ENCODE measurements at regions not wholly inside any gene's neighbourhood (a gene's known extent, or its start where the extent isn't known, plus 50 kb on each side); places are given as distances from the start of the nearest gene placed in this dataset.

GRCh38 chr15:39313881-39314280, 267.0 kb upstream of the THBS1 start:
- DNase-seq (ENCODE audit: low read depth), result no peak

DNA sequence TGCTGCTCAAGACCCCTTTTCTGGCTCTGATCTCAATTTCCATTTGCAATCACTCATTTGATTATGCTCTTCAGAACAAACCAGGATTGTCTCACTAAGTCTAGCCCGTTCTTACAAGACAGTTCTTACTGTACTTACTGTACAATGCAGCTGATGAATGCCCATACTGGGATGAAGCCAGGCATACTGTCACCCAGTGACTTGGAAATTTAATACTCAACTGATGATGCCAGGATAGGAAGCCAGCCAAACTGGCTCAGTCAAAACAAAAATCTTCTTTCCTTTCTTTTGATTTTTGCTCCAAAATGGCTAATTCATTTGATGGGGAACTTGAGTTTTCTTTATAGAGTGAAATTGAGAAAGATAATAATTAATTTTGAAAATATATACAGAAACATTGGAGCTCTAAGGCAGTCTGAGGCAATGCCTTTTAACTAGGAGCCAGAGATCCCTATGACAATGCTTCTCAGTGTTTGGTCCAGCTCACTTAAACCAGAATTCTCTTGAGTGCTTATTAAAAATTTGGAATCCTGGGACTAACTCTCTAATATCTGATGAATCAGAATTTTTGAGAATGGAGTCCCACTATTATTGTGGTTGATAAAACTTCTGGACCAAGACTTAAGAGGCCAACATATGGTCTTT, 265.6 kb upstream of the THBS1 start:
- DNase-seq (ENCODE audit: low read depth), result no peak

DNA sequence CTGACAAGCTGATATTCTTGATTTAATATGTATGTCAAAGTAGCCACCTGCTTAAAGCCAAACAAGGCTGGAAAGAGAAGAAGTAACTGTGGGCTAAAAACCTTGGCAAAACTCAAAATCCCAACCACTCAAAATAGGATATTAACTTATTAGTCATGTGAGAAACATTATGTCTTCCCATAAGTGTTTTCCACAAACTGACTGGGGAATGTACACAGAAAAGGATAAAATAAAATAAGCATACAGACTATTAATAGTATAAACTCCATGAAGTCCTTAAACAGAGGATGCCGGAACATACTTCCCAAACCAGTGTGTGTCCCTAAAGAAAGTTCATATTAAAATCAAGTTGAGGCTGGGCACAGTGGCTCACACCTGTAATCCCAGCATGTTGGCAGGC, 263.7 kb upstream of the THBS1 start:
- no peak for DNase-seq (ENCODE audit: low read depth)

DNA sequence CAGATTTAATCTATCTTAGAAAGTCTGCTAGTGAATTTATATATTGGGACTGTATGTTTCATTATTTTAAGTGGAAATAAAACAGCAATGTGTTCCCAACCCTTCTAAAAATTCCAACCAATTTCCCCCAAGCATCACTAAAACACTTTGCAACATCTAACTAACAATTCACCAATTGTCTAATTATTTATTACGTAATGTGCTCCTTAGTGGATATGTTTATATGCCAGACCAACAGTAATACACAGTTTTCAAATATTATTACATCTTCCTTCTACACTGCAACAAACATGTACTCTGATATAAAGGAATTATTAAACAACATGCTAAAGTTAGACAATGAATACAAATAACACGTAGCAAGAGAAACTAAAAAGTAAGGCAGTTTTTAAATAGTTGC, 262.6 kb upstream of the THBS1 start:
- no peak for DNase-seq (ENCODE audit: low read depth)

- DNase-seq (ENCODE audit: low read depth), result no peak
These were observed 260.5 kb upstream of the THBS1 start for GRCh38 chr15:39320355-39320754.

DNA sequence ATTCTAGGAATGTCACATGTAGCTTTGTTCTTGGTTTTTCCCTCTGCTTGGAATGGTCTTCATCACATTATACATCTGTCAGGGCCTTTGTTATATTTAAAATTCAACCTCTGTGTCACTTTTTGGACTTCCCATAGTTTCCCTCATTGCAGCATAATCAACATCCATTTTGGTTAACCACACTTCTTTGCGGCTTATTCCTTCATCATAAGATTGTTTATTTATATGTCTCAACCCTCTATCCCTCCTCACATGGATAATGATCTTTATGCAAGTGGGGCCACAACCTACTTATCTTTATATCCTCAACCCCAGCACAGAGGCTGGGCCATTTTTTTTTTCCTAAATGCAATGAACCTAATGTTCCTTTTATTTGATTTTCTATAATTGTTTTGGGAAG, 260.0 kb upstream of the THBS1 start:
- DNase-seq (ENCODE audit: low read depth), result no peak

DNA sequence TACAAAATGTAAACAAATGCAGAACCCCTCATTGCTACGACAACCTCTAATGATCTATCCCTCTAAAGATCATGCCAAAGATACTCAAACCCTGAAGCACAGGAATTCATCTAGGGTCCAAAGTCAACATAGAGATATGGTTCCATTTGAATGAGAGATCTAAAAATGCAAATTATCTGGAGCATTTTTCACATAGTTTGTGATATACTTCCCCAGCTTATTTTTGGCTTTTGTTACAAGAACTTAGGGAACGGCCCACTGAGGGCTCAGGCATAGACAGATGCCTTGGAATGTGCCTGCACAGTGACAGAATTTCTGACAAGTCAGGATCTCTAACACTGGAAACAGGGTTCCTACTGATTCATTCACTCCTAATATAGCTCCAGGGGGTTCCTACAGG, 258.9 kb upstream of the THBS1 start:
- DNase-seq (ENCODE audit: low read depth), result no peak

GRCh38 chr15:39323157-39323556, 257.7 kb upstream of the THBS1 start:
- DNase-seq (ENCODE audit: low read depth), result no peak

GRCh38 chr15:39323706-39324105, 257.2 kb upstream of the THBS1 start:
- no peak for DNase-seq (ENCODE audit: low read depth)

DNA sequence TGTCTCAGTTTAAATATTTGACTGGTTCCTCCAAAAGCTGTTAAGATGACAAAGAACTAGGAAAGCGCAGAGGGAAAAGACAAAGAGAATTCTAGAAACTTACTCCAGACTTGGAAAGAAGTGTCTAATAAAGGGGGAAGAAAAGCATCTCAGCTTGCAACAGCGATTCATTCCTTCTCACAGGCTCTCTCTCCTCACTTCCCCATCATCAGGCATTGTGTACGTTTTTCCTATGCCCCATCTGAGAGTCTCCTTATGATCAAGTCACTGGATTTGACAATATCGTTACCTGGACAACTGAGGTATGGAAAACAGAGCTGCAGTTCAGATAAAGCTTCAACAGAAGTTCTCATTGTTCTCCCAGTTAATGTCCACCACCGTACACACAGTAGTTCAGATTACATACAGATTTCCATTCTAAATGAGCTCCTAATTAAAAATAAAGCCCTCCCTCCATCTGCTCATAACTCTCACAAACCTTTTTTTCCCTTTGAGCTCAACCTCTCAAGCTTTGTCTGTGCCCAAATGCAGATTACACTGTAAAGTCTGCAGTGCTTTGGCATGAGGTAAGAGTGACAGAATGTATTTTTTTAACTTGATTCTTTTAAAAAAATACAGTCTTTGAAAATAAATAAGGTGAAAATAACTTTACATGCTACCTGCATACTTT, 254.4 kb upstream of the THBS1 start:
- no peak for DNase-seq (ENCODE audit: low read depth)

- no peak for DNase-seq (ENCODE audit: low read depth)
These were observed 253.7 kb upstream of the THBS1 start for GRCh38 chr15:39327005-39327730.

GRCh38 chr15:39330061-39330460, 250.8 kb upstream of the THBS1 start:
- no peak for DNase-seq (ENCODE audit: low read depth)

GRCh38 chr15:39331584-39331983, 249.3 kb upstream of the THBS1 start:
- no peak for DNase-seq (ENCODE audit: low read depth)

- DNase-seq (ENCODE audit: low read depth), result no peak
These were observed 248.0 kb upstream of the THBS1 start for GRCh38 chr15:39332846-39333245.

GRCh38 chr15:39333393-39333792, 247.5 kb upstream of the THBS1 start:
- DNase-seq (ENCODE audit: low read depth), result no peak

DNA sequence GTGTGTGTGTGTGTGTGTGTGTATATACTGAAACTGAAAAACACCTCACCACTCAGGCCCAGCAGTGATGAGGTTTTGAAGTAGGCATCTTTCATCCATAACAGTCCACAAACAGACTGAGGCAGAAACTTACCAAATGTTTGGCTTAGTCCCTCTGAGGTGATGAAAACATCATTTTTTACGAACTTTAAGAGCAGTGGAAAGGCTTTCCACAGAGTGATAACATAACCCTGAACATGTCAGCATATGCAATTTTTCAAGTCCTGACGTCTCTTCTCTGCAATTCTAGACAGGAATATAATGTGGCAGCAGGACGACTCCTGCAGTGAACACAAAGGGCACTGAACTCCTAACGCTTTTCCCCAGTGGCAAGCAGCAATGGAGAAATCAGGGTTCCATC, 247.0 kb upstream of the THBS1 start:
- no peak for DNase-seq (ENCODE audit: low read depth)

DNA sequence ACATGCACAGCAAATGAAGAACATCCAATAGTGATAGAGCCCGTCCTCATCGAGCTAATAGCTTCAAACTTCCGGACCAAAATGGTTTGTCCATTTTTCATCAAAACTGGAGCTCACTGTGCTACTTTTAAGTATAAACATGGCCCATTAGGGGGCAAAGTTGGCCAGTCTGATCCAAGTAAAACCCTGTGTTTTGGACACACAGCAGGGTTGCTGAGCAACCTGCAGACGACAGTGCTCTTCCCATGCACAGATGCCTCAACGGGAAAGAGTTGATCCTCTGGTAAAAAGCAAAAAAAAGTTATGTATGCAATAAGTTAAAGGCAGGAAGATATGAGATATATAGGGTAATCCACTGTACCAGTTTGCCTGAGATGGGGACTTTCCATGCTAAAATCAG, 244.0 kb upstream of the THBS1 start:
- no peak for DNase-seq (ENCODE audit: low read depth)

- no peak for DNase-seq (ENCODE audit: low read depth)
These were observed 242.6 kb upstream of the THBS1 start for GRCh38 chr15:39338251-39338650.

GRCh38 chr15:39340903-39341645, 239.8 kb upstream of the THBS1 start:
- no peak for DNase-seq (ENCODE audit: low read depth)

DNA sequence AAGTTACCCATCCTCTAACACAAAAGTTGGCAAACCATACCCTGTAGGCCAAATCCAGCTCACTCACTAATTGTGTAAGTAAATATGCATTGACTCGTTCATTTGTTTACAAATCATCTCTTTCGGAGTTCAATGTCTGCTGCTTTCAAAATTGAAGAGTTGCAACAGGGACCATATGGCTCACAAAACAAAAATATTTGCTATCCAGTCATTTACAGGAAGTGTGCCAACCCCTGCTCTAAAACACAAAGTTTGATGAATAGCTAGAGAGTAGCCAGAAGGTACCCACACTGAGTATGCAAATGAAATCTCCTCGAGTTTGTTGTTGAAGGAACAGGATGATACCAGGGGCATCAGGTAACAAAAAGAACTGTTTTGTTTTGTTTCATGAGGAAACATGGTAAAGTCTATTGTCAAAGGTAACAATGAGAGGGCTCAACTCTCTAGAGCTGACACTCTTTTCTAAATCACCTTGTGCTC, 236.2 kb upstream of the THBS1 start:
- DNase-seq (ENCODE audit: low read depth), result no peak

- no peak for DNase-seq (ENCODE audit: low read depth)
These were observed 235.7 kb upstream of the THBS1 start for GRCh38 chr15:39345176-39345575.

DNA sequence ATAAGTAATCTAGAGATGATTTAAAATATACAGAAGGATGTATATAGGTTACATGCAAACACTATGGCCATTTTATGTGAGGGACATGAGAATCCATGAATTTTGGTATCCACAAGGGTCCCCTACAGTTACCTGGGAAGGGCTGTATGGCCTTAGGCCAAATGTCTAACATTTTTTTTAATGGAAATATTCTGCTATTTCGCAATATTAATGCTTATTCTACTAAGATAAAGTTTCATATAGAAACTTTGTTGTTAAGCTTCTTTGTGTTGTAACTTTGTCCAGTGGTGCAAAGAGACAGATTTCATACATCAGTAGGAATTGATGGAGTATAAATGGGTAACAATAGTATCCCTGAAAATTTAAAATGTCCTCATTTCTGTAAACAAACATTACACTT, 233.4 kb upstream of the THBS1 start:
- no peak for DNase-seq (ENCODE audit: low read depth)

DNA sequence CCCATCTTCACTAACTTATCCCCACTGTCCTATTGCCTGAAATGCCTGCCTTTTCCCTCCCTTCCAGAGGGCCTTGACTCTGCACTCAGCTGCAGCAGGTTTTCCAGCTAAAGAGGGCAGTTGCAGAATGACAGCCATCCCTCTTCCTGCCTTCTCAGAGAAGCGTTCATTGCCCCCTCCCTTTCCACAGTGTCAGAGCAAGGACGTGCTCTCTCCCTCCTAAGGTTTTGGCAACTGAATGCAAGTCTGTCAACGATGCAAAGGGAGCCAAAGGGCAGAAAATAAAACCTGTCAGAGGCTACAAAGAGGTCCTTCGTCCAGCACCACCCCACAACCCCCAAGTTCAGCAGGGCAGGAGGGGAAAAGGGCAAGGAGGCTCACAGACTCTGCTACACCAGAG, 230.1 kb upstream of the THBS1 start:
- DNase-seq (ENCODE audit: low read depth), result no peak
